NCI-H2196 treated with DMSO at 0.1 percent for 48 hours (cell line): ENCODE measurements at regions not wholly inside any gene's neighbourhood (a gene's known extent, or its start where the extent isn't known, plus 50 kb on each side); places are given as distances from the start of the nearest gene placed in this dataset.

ENCODE experiments used
- DNase-seq: peaks from one replicate; lab custom pipeline; 2025; ENCODE audit not compliant: unreplicated experiment; lab: John Stamatoyannopoulos, UW

DNA sequence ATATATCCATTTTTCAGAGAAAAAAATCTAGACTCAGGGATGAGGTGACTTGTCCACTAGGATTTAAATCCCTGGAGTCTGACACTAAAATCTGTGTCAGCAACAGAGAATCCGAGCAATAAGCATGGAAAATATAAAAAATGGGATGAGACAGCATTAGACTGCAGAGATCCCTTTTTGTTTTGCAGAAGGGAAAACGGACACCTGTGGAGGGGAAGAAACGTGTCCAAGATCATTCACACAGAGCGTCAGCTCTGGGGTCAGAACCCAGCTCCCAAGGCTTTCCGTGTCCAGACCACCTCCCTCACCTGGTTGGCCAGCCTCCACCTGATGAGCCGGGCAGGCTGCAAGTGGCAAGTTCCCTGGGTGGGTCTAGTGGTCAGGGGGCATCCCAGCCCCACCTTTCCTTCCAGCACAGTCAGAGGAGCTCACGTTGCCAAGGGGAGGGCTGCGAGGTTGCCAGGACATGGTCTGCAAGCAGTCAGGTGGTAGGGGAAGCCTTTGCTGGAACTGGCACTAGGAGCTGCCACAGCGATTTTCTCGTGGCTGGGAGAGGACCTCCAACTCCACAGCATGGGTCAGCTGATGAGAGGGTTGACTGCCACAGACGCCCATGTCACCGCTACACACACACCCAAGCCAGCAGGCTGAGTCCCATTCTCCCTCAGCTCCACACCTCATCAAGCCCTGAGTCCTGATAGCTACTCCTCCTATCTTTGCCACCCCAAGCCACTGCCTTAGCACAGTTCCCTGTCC is 65.9 kb upstream of the CPLX2 start:
- DNase-seq, result no peak

DNA sequence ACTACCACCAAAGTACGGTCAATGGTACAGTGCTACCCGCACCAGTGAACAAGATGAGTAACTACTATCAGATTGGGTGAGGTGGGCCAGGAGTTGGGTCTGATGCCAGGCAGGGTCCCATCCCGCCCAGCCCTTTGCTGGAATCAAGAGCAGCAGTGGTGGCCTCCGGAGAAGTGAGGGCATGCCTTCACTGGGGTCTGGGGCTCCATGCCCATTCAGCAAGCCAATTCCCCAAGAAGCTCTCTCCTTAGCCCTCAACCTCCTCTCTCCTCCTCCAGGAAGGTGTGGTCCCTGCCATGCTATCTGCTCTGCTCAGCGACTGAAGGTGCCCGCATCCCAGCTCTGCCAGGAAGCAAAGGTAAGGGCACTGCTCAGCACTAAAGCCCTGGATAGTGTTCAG is 62.7 kb upstream of the CPLX2 start:
- no peak for DNase-seq

DNA sequence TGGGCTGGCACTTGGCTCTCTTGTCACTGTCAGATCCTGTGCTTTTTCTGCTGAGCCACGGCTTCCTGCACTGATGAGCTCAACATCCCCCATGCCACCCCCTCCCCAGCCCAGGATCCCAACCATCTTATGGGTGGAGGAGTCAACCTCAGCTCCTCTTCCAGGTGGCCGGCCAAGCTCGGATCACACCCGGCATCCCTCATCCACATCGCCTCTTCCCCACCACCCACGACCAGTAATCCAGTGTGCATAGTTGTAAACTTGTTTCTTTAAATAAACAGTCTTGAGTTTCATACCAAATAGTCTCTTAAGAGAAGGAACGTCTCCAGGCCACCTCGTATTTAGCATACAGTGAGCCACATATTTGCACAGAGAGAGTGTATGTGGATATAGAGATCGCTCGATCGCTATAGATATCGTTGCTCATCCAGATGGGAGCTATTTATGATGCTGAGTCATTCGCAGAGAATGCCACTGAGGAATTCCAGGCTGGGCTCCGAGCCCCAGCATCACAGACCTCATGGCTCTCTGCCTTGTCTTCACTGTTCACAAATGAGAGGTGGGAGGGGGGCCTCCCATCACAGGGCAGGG is 61.8 kb upstream of the CPLX2 start:
- no peak for DNase-seq

DNA sequence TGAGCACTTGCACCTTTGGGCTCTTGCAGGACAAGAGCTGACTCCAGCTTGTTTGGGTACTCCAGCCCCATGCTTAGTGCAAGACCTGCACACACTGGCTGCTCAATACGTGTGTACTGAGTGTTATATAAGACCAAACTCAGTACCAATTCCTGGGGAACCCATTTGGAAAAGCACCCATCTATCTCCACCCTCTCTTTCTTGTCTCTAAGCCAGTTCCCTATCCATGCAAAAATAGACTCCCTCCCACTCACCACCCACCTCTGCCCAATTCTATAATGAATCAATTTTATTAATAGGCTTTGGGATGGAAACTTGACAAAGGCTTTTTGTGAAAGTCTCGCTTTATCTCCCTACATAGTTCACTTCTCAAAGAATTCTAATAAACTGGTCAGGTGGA is 60.9 kb upstream of the CPLX2 start:
- DNase-seq, result no peak

DNA sequence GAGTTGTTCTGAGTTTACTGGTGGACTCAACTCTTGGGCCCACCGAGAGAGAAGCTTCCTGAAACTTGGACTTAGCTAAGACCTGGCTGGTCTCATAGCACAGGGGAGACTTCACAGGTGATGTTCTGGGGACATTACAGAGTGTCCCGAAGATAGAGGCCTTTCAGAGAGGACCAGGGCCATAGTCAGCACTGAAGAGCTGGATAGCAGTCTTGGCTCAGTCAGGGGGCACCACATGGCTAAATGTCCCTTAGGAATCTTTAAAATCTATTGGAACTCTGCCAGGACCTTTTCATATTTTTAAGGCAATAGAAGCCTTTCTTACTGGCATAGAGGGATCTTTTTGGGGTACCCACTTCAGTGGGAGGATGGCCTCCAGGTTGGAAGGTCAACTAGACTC is 59.8 kb upstream of the CPLX2 start:
- DNase-seq, result no peak

DNA sequence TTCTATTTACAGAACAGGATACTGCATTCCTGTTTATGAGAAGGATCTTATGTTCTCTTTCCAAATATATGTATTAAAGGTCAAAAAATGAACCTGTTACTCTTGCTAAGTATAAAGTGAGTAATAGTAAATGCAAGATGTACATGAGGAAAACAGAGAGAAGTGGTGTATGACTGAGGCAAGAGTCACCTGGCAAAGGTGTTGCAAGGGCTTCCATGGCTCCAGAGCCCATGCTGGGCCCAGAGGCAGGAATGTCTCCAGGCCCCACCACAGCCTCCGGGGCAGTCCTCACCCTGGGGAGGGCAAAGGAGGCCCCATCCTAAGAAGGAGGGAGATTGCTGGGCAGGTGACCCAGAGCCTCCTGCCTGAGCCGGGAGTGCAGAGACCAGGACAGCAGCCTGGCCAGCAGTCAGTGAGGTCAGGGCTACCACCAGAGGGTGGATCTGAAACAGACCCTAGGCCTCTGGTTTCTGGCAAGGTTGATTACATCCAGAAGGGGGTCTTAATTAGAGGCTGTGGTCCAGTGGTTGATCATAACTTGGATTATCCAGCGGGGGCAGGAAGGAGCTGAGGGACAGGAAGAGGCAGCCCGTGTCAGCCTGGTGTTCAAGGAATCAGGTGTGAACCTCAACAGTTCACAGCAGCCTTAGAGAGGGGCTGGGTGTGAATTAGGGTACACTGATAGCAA is 57.3 kb upstream of the CPLX2 start:
- DNase-seq, result no peak

DNA sequence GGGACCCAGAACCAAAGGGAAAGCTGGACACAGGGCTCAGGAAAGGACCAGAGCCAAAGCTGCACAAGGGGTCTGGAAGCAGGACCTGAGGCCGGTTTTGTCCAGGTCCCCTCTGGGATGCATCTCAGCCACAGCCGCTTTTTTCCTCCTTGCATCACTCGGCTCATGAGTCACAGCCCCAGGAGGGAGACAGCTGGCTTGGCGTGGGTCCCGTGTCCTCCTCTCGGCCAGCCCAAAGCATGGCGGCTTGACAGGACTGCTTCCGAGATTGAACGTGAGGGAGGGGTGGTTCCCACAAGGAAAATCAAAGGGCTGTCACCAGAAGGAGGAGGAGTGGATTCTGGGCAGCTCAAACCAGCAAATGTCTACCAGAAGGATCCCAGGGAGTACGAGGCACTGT is 56.7 kb upstream of the CPLX2 start:
- no peak for DNase-seq

DNA sequence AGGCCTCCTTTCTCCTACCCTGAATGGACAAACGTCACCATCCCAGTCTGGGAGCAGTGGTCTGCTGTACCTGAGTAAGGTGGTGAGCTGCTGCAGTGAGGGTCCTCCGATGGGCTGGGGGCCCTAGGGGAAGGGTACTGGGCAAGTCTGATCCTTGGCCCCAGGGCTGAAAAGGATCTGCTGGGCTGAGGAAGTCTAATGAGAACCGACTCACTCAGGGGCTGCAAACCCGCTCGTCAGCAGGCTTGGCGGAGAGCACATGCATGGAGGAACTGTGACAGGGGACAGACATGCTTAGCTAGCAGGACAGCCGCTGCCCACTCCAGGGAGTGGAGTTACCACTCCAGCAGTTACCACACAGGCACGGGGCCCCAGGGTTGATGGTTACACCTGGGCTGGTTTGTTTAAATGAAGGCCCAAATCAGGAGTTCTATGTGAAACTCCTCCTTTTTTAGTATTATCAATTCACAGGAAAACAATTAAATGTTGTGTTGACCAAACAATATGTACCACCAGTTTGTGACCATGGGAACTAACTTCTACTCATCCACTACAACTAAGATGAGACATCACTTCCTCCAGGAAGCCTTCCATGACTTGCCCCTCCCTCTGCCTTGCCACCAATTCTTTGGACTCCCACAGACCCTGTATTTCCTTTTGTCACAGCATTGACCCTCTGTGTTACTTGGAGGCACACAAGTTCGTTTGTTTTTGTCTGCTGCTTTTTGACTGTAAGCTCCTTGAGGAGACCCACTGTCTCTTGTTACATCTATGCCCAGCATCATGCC is 56.1 kb upstream of the CPLX2 start:
- DNase-seq, result no peak

DNA sequence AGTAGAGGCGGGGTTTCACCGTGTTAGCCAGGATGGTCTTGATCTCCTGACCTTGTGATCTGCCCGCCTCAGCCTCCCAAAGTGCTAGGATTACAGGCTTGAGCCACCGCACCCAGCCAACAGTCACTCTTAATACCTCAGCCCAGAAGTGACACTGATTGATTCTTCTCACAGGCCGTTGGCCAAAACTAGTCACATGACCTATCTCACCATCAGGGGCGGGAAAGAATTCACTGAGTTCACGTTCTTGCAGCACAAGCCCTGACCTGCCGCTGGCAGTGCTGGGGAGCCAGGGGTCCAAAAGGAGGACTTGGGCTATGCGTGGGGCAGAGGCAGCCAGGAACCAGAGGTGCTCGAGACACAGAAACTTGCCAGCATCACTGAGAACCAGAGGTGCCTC is 55.0 kb upstream of the CPLX2 start:
- no peak for DNase-seq

DNA sequence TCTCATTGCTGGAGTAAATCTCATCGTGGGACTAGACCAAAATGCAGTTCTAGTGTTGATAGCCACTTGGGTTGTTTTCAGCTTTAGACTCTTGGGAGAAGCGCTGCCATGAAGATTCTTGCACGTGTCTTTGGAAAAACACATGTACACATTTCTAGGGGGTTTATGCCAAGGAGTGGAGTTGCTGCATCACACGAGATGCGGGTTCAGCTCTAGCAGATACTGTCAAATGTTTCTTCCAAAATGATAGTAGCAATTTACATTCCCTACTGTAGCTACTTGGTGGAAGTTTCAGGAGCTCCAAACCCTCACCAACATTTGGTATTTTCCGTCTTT is 52.3 kb upstream of the CPLX2 start:
- no peak for DNase-seq

DNA sequence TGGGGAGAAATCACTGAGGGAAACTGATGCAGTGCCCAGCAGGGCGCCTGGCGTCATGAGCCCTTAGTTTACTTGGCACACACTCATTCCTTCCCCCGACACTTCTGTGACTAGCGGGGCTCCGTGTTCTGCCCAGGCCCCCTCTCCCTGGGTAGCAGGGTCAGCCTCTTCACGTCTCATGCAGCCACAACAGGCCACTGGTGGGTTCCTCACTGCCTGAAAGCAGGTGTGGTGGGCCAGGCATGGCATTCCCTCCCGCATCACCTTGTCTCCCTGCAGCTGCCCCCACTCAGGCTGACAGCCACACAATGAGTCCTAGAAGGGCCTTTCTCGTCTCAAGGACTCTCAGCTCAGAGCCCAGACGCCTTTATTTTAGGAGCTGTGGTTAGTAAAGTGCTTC is 51.1 kb upstream of the CPLX2 start:
- DNase-seq, result no peak
